COLO829 (cell line): ENCODE measurements at regions not wholly inside any gene's neighbourhood (a gene's known extent, or its start where the extent isn't known, plus 50 kb on each side); places are given as distances from the start of the nearest gene placed in this dataset.
"Not testable (repeated sequence)": the region's sequence is repeated elsewhere in the genome, so short reads cannot be mapped to it uniquely, and the experiment has no call there.

Experiments
- DNase-seq: peaks from one replicate; pipeline ENCODE4 v3.0.0; 2012; ENCODE audit warnings: low spot score

DNA sequence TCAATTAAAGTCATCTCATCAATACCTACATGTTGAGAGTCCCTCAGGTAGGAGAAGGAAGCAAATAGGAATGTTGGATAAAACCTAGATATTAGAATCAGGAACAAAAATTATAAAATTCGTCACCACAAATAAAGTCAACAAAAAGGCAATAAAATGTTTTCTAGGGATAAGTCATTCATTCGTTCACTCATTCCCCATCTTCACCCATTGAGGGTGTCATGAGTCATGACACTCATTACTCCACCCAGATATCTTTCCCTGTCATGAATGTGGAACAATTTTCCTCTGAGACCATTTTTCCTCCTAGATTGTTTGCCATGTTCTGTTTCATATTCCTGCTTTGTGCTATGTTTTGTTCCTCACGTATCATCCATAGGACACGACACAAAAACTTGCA, 50.9 kb upstream of the OLIG3 start:
- no peak for DNase-seq

DNA sequence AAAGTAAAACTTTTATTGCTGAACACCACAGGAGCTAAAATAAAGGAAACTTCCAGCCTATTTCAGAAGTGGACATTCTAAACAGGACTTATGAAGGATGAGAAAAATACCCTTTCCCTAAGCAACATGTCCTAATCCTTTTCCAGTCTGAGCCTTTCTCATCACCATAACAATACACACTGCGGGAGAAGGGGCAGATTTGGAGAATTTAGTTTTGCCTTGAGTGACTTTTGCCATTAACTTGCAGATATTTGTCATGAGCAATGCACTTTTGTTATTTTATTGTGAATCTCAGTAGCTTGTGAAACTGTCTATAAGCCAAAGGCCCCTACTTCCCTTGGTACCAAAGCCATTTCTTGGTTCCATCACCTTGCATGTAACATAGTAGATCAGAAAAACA, 53.0 kb upstream of the OLIG3 start:
- no peak for DNase-seq

DNA sequence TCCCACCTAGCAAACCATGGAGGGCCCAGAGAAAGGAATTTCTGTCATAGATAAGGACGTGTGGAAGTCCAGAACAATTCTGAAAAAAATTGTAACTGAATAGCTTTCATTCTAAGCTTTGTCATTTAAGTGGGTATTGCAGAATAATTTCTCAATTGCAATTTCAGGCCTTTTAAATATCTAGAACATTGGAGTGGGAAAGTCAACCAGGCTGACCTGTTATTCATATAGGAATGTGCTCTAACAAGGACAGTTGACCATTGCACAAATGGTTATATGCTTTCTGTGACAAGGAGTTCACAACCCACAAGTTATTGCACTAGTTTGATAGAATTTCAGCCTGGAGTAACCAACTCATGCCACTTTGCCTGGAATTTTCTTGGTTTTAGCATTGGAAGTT, 53.4 kb upstream of the OLIG3 start:
- no peak for DNase-seq

DNA sequence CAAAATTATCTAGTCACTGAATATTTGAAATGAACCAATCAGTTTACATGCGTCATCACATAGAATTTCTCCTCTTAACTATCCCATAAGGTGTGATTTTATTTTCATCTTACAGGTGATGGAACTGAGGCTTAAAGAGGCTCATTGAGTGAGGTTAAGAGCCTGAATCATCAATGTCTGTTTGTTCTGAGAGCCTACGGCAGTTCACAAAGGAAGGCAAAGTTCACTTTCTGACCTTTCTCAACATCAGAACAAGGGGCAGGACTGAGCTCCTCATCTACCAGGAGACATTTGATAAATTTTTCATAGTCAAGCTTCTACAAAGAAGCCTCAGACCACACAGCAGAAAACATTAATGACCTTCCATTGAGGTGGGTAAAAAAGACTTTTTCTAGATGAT, 54.9 kb upstream of the OLIG3 start:
- DNase-seq: no peak

DNA sequence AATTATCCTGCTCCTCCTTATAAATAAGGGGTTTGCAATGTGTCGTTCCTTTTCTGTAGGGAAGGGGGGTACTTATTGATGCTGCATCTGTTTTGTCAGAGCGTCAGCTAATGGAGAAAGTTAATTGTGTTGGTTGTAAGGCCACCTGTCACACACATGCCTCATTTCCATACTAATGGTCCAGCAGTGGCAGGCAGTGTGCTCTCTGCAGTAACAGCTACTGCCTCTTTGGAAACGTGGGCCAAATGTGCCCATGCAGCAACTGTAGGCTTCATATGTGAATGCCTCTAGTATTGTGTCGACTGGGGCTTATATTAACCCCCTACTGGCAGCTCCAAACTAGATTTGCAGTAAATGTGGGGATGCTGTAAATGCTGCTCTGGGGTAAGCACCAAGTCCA, 56.3 kb upstream of the OLIG3 start:
- no peak for DNase-seq

DNA sequence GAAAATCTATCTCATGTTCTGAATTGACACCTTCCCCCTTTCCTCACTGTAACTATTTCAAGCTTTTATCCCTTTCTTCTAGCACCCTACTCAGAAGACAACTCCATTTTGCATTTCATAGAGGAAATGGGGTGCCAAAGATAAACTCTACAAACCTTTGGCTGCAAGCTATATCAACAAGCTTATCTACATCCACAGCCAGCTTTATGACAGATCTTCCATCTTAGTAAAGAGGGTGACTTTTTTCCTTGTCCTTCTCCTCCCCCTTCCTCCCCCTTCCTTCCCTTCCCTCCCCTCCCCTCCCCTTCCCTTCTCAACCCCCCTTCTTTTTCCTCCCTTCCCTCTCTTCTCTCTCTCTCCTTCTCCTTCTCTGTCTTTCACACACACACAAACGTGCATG, 58.0 kb upstream of the OLIG3 start:
- DNase-seq: no peak

DNA sequence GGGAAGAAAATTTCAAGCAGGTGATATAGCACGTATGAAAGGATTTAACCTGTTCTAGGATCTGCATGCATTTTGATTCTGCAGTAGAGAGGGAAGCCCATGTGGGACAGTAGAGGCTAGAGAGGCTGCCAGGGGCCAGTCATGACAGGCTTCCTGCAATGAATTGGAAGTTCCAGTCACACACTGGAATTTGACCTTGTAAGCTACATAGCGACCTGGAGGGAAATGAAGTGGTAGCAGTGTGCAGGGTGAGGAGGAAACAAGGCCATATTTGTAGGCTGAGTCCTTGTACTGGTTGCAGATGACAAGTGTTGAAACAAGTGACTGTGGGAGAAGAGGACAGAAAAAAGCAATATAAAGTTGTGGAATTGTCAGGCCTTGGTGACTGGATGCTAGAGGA, 58.6 kb upstream of the OLIG3 start:
- DNase-seq: no peak

DNA sequence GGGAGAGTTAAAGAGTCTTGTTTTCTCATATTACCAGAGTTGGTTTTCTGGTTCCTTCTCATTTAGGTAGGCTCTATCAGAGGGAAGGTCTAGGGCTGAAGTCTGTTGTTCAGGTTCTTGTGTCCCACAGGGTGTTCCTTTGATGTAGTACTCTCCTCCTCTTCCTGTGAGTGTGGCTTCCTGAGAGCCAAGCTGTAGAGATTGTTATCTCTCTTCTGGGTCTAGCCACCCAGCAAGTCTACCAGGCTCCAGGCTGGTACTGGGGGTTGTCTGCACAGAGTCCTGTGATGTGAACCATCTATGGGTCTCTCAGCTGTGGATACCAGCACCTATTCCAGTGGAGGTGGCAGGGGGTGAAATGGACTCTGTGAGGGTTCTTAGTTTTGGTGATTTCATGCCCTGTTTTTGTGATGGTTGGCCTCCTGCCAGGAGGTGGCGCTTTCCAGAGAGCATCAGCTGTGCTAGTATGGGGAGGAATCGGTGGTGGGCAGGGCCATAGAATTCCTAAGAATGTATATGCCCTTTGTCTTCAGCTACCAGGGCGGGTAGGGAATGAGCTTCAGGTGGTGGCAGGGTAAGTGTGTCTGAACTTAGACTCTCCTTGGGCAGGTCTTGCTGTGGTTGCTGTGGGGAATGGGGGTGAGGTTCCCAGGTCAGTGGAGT, 65.5 kb upstream of the OLIG3 start:
- DNase-seq: not testable (repeated sequence)

DNA sequence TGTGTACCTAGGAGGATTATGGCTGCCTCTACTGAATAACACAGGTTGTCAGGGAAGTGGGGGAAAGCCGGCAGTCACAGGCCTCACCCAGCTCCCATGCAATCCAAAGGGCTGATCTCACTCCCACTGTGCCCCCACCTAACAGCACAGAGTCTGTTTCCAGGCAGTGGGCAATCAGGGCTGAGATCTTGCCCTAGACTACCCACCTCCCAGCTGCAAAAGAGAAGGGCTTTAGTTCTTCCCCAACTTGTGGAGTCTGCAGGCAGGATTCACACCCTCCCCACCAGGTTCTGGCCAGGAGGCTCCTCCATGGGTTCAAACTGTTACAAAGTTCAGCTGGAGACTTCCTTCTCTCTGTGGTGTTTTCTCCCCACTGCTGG, 66.0 kb upstream of the OLIG3 start:
- no peak for DNase-seq

DNA sequence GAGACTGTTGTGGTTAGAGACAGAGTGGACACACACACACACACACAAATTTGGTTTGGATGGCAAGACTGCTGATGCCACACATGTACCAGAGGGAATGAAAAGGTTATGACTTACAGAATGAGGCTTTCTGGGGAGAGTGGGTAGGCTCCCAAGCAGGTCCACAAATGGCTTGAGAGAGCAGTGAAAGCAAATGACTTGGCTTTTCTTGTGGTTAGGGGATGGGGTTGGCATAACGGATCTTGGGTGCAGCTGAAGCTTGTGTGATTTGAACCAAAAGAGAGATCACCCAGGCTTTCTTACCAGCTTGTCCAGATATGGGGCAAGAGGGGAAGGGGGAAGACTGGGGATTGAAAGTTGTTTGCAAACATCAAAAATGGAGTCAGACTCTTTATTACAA, 73.9 kb upstream of the OLIG3 start:
- DNase-seq: no peak

DNA sequence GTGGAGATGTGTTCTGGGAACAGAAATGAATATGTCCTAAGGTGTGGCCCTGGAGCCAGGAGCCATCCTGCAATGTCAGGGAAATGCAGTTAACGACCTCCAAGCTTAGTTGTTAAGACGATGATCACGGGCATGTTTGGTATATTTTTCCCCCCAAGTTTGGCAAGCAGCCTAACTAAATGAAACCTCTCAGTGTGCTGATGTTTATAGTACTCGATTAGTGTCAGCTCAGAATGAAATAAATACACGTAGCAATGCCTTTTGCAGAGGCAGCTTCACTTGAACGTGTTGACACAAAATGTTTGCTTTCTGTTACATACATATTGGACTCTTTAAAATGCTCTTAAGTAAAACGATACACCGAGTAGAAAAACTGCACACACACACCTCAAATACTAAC, 76.2 kb upstream of the OLIG3 start:
- no peak for DNase-seq

DNA sequence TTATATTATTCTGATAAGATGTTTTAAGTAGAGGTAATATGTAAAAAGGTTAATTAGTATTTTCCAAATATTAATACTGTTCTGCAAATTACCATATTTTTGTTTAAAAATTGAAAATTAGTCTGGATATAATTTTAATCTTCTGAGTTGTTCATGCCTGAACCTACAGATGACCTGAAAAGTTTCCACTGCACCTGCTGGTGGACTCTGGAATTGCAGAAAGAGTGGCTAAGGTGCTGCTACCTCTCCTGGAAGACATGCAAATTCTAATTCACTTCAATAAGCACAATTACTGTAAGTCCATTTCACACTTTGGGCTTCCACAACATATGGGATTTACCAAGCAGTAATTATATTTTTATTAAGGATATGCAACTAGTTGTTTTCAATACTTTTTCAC, 77.7 kb upstream of the OLIG3 start:
- peak; percentile 11 for DNase-seq

DNA sequence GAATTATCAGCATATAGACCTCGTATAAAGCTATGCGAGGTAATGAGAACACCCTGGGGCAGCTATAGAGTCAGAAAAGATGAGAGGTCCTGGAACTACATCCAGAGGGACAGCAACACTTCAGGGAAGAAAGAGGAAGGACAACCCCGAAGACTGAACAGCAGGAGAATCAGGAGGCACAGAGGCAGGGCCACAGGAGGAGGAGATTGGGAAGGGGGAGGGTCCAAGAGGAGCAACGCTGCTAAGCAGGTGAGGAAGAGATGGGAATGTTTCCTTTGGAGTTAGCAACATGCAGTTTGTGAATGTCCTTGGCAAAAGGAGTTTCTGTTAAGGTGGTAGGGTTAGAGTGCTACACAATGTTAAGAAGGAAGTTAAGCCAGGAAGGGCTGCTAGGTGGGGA, 79.5 kb upstream of the OLIG3 start:
- DNase-seq: no peak

DNA sequence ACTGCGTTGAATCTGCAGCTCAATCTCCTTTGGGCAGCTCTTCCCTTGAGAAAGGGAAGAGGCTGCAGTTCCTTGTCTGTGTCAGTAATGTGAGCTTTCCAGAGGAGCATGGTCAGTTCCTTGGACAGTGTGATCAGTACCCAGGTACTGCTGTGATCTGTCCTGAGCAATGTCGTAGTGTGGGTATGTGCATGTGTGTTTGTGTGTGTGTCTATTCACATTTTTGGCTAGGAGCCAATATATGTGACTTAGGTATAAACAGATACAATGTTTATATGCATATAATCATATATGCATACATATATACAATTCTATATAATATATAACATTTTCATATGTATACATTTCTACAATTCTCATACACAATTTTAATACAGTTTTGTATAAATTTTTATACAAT, 85.4 kb upstream of the OLIG3 start:
- DNase-seq: no peak

DNA sequence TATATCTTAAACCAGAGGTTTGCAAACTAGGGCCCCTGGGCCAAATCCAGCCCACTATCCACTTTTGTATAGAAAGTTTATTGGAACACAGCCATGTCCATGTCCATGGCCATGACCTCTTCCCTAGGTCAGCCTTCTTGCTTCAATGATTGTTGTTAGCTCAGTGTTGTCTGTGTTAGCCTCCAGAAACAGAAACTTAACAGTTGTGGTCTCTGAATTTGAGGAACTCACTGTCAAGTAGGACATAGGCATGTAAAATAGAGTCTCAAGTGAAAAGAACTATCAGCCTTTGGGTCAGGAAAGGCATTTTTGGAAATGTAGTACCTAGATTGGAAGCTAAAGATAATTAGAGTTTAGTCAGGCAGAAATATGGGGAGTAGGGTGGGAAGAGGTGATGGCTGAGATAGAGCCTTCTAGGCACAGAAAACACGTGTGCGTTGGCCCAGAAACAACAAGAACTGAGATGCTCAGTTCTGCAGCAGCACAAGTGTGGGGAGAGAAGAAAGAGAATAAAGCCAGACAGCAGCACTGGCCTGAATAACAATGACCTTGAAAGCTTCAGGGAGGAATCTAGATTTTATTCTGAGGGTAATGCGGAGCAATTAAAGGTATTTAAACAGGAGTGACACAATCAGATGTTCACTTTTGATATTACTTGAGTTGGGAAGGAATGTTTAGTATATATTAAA, 87.0 kb upstream of the OLIG3 start:
- DNase-seq: no peak

DNA sequence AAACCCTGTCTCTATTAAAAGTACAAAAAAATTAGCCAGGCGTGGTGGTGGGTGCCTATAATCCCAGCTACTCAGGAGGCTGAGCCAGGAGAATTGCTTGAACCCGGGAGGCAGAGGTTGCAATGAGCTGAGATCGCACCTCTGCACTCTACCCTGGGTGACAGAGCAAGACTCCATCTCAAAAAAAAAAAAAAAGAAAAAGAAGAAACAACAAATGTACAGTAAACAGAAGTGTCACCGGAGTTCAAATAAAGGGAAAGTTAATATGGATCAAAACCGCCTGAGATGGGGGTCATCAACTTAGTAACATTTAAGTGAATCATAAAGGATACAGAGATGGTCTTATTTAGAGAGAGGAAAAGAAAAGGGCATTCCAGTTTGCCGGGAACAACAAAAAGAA, 89.3 kb upstream of the OLIG3 start:
- DNase-seq: not testable (repeated sequence)

DNA sequence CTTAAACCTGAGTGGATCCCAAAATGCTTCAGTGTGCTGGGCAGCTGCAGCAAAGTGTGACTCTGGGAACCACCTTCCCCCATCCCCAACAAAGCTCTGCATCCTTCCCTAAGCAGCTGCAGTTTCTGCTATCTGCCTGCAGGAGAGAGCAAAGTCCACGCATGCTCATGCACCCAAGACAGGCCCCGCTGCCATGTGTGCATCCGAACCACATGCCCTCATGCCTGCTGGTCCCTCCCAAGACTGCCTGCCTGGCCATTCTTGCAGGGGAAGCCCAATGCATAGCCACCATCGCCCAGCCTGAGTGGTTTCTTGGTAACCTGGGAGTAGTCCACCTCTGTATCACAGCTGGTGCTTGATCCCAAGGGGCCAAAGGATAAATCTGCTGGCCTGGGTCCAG, 94.3 kb upstream of the OLIG3 start:
- DNase-seq: no peak

DNA sequence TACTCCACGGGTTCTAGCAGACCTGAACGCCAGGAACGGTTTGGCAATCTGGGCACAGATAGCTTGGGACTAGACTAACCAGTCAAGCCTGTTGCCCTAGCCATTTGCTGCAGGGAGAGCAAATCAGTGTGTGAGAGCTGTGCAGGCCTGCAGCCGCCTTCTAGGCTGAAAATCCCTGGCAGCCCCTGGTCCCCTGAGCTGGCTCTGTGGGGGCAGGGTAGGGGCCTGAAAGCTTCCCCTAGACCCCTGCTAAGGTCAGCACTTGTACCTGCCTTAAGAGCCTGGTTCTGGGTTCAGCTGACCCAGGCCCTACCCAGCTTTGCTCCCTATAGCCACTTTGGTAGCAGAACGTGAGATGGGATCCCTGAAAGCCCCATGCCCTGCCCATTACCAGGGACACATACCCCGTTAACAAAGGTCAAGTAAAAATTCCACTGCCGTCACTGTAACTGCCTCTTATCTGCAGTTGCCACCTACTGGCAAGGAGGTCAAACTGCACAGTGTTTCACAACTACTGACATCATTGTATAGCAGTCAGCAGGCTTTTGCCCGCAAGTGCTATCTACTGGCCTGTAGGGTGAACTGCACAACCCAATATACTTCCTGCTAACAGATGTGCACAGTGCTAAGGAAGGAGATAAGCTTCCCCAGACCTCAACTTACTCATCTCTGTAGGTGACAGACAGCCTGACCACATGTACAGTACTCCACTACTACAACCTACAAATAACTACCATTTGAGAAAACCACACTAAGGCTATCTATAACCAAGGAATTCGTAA, 95.1 kb upstream of the OLIG3 start:
- peak; percentile 13 for DNase-seq

DNA sequence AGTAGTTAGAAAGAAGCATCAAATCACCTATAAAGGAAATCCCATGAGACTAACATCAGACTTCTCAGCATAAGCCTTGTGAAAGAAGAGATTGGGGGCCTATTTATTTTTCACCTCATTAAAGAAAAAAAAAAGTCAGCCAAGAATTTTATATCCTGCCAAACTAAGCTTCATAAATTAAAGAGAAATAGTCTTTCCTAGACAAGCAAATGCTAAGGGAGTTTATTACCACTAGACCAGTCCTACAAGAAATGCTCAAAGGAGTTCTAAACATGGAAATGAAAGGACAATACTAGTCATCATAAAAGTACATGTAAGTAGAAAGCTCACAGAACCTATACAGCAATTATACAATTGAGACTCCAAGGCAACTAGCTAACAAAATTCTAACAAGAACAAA, 96.5 kb upstream of the OLIG3 start:
- no peak for DNase-seq

DNA sequence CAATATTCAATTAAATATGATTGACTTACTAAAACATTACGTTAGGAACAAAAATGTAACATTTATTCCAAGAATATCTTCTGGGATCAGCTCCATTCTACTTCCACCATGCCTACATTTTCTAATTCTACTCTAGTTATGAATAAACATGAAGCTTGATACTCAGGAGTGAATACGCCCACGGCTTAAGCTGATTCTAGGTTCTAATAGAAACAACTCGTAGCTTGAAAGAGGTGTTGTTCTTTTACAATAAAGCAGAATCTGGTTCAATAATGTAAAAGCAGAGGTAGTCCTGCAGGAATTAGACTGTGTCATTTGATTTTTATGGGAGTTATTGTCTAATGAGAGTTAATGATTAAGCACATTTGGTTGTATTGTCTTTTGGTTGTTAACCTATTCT, 107.3 kb upstream of the OLIG3 start:
- DNase-seq: no peak

DNA sequence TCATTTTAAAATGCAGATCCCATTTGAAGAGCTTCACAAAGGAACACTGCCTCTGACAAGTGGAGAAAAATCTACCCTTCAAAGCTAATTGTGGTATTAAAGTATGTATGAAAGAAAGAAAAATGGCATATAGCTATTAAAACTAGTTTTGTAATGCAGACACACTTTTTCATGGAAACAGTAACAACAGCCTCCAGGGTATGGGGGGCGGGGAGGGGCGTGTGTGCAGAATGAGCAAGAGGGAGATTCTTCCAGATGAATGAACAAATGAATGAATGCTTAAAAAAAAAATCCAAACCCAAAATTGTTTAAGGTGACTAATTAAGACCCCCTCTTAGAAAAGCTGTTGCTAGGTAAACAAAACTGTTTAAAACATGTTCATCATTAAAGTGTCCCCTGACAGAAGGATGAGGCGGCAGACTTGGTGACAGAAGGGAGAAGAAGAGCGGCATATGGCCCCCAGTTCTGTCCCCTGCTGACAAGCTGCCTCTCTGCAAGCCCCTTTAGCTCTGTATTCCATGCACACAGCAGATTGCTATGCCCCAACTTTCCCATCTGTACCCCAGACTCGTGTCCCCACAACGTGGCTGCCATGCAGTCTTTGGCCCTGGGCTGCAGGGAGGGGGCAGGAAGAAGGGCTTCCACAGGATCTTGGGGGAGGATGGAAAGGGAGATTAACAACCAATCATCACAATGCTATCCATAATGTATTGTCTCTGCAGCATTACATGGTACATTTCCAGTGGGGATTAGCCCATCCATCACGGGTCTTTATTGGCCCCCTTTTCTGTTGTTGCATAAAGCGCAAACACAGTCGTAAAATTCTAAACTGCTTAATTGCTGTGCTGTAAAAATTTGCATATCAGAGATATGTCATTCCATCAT, 108.4 kb upstream of the OLIG3 start:
- no peak for DNase-seq

DNA sequence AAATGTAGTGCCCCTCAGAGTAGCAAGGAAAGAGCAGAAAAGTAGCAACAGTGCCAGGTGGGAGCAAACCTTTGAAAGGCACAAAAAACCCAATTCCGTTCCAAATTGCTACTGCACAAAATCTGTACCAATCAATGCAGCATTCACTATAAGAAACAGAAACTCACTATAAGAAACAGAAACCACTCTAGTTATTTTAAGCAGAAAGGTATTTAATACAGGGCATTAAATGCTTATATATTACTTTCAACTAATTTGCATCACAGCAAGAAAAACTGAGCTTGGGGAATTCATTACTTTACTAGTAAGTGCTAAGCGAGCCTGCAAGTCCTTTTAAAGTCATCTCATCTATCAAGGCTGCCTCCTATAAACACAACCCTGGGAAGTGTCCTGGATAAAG, 116.5 kb upstream of the OLIG3 start:
- no peak for DNase-seq

DNA sequence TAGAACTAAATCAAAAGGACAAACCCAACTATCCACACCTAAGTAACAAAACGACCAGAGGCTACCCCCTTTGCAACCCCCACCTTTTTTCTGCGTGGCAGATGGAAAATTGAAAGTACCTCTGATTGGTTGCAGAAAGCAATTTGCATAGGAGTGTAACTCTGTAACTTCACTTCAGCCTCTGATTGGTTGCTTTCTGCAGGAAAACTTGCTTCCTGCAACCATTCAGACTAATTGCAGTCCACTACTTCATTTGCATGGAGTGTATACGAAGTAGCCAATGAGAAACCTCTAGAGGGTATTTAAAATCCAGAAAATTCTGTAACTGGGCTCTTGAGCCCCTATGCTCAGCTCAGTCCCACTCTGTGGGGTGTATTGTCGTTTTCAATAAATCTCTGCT, 129.1 kb upstream of the OLIG3 start:
- no peak for DNase-seq
